ENCODE measurements at regions not wholly inside any gene's neighbourhood (a gene's known extent, or its start where the extent isn't known, plus 50 kb on each side); places are given as distances from the start of the nearest gene placed in this dataset.
A peak's percentile ranks its signal among the peaks of the same experiment; 100 is the strongest.

DNA sequence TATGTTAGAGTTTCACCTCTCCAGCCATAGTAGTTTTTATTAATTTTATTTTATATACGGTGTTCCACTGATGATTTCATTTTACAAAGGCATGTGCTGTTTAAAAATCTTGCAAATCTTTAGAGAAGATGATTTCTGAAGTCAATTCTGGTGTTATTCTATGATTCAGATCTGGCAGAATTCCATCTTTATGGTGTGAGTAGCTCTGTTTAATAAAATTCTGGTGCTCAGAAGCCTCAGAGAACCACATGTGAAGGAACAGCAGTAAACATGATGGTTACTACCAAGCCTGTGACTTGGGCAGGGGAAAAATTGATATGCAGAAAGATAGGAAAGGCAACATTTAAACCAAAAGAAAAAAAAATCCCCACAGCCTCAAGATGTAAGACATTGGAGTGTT lies 299.7 kb downstream of the NPR3 start:
- no peaks in the 10 kb centered on the region for H3K27me3 ChIP-seq (ENCODE audit: insufficient read depth, low read length, poor library complexity, severe bottlenecking)
- H3K4me1 ChIP-seq (ENCODE audit: insufficient read depth, low read length) = no peaks in the 10 kb centered on the region
- H3K4me3 ChIP-seq (ENCODE audit: low read length) = no peak overlapping the region
- POLR2A ChIA-PET = no interaction called here
- H3K9me3 ChIP-seq (ENCODE audit: low read length) = no peaks in the 10 kb centered on the region
- CTCF ChIA-PET = no interaction called here
- DNase-seq = no peak
- Mint-ChIP-seq H3K36me3 (no peaks in the 10 kb centered on the region), H3K4me1 (no peaks in the 10 kb centered on the region), H3K27me3 (no peaks in the 10 kb centered on the region), H3K4me3 (no peak overlapping the region), H3K9me3 (peaks cover 8 to 25% (median 9%) of the 10 kb centered on the region in 5 donors), H3K27ac (no peak overlapping the region)
- H3K36me3 ChIP-seq (ENCODE audit: insufficient read depth, low read length) = no peaks in the 10 kb centered on the region
- H3K27ac ChIP-seq (ENCODE audit: low read depth, low read length) = no peak overlapping the region

DNA sequence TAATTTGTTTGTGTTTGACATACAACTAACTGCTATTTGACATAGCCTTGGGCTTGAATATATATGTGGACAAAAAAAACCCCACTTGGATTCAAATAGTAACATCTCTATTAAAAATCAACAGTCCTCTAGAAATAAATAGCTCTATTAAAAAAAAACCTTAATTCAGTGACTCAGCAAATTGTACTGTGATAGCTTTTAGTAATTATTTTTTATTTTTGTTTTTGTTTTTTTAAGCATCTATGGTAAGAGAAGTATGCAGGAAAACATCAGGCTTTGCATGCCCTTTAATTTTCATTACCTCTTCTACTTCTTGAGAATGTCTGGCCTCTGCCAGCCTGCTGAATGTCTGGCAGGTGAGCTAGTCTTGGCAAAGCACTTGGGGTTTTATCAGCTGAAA lies 300.7 kb downstream of the NPR3 start:
- no peak for DNase-seq
- Histone ChIP-seq H3K9me3 (ENCODE audit: low read length) (no peaks in the 10 kb centered on the region), H3K4me3 (ENCODE audit: low read length) (no peak overlapping the region), H3K4me1 (ENCODE audit: insufficient read depth, low read length) (no peaks in the 10 kb centered on the region), H3K36me3 (ENCODE audit: insufficient read depth, low read length) (no peaks in the 10 kb centered on the region), H3K27me3 (ENCODE audit: insufficient read depth, low read length, poor library complexity, severe bottlenecking) (no peaks in the 10 kb centered on the region), H3K27ac (ENCODE audit: low read depth, low read length) (no peak overlapping the region)
- no peaks in the 10 kb centered on the region for H3K36me3 Mint-ChIP-seq
- POLR2A ChIA-PET = no interaction called here
- CTCF ChIA-PET = no interaction called here
- H3K27ac Mint-ChIP-seq = no peak overlapping the region
- no peak overlapping the region for H3K4me3 Mint-ChIP-seq
- no peaks in the 10 kb centered on the region for H3K4me1 Mint-ChIP-seq
- H3K27me3 Mint-ChIP-seq = no peaks in the 10 kb centered on the region
- H3K9me3 Mint-ChIP-seq = peaks cover 9 to 28% (median 11%) of the 10 kb centered on the region in 5 donors

DNA sequence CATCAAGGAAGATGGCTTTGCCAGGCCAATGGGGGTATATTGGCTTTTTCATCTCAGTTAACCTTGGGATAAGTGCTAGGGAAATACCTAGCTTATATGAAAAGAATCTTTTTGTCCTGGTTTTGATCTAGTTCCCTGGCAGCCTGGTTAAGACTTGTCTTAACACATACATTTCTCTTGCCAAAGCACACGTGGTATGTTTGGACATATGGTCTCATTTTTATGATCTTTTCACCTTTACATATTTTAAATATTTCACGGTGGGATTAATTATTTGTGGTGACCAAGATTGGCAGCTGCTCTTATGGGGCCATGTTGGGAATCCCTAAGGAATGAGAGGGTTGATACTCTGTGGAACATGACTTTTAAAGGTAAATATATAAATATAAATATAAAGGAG lies 312.5 kb downstream of the NPR3 start:
- H3K9me3 Mint-ChIP-seq = peaks cover 0 to 8% (median 0%) of the 10 kb centered on the region in 5 donors
- H3K36me3 ChIP-seq (ENCODE audit: insufficient read depth, low read length) = no peaks in the 10 kb centered on the region
- H3K36me3 Mint-ChIP-seq = no peaks in the 10 kb centered on the region
- no peak for DNase-seq
- H3K4me1 ChIP-seq (ENCODE audit: insufficient read depth, low read length) = no peaks in the 10 kb centered on the region
- H3K4me3 Mint-ChIP-seq = no peak overlapping the region
- no peaks in the 10 kb centered on the region for H3K9me3 ChIP-seq (ENCODE audit: low read length)
- H3K27ac Mint-ChIP-seq = no peak overlapping the region
- no peak overlapping the region for H3K27ac ChIP-seq (ENCODE audit: low read depth, low read length)
- no peaks in the 10 kb centered on the region for H3K27me3 ChIP-seq (ENCODE audit: insufficient read depth, low read length, poor library complexity, severe bottlenecking)
- ChIA-PET CTCF (no interaction called here), POLR2A (no interaction called here)
- H3K4me3 ChIP-seq (ENCODE audit: low read length) = no peak overlapping the region
- no peaks in the 10 kb centered on the region for H3K27me3 Mint-ChIP-seq
- no peaks in the 10 kb centered on the region for H3K4me1 Mint-ChIP-seq

DNA sequence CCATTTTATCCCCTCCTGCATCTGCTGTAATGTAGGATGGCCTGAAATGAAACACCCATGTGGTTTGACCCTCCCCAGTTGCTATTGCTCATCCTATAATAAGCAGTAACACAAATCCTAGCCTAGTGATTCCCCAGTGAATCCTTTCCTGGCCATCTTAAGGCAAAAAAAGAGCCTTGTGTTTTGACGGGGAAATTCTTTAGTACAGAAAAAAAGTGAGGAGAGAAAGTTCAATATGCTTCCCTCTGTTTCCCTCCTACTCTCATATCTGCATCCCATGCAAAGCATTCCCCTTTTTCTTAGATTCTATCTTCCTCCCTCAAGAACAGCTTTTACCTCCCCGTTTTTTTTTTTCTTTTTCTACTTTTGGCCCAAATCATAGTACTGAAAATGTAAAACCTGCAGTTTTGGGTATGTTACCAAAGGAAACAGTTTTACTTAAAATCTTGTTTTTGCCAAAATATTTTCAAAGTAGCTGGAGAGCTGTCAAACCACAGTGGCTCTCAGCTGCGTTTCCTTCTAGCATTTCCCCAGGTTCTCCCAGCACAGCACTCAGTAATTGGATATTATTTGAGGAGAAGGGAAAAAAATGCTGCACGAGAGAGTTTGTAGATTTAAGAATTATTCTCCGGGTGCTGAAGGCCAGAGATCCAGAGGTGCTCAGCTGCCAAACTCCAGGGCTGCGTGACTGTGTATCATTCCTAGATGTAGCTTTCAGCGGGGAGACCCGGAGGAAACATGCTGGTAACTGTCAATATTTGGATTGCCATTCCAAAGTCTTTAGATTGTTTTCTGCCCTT lies 321.4 kb downstream of the NPR3 start:
- Histone ChIP-seq H3K27me3 (ENCODE audit: insufficient read depth, low read length, poor library complexity, severe bottlenecking) (no peaks in the 10 kb centered on the region), H3K9me3 (ENCODE audit: low read length) (no peaks in the 10 kb centered on the region), H3K27ac (ENCODE audit: low read depth, low read length) (no peak overlapping the region), H3K4me3 (ENCODE audit: low read length) (no peak overlapping the region), H3K36me3 (ENCODE audit: insufficient read depth, low read length) (no peaks in the 10 kb centered on the region), H3K4me1 (ENCODE audit: insufficient read depth, low read length) (no peaks in the 10 kb centered on the region)
- Mint-ChIP-seq H3K9me3 (peaks cover 0 to 7% (median 2%) of the 10 kb centered on the region in 5 donors), H3K27me3 (no peaks in the 10 kb centered on the region), H3K27ac (no peak overlapping the region), H3K4me3 (no peak overlapping the region), H3K36me3 (no peaks in the 10 kb centered on the region), H3K4me1 (no peaks in the 10 kb centered on the region)
- ChIA-PET POLR2A (no interaction called here), CTCF (no interaction called here)
- no peak for DNase-seq

DNA sequence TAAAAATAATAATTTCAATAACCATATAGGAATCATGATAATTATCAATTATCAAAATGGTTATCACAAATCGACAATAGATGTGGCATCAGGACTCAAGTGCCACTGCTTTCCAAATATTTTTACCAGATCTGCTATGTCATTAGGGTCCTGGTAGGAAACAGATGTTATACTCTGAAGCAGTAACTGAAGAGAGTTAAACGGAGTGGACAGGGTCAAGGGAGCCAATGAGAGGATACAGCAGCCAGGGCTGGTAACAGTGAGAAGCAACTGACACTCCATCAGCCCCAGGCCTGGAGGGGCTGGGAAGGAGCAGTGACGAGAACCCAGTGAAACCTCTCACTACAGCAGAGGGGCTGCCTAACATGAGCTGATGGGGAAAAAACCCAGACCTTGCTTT lies 322.4 kb downstream of the NPR3 start:
- Mint-ChIP-seq H3K9me3 (peaks cover 0 to 10% (median 2%) of the 10 kb centered on the region in 5 donors), H3K4me1 (no peaks in the 10 kb centered on the region), H3K36me3 (no peaks in the 10 kb centered on the region), H3K27me3 (no peaks in the 10 kb centered on the region), H3K27ac (no peak overlapping the region), H3K4me3 (no peak overlapping the region)
- Histone ChIP-seq H3K36me3 (ENCODE audit: insufficient read depth, low read length) (no peaks in the 10 kb centered on the region), H3K4me1 (ENCODE audit: insufficient read depth, low read length) (no peaks in the 10 kb centered on the region), H3K27ac (ENCODE audit: low read depth, low read length) (no peak overlapping the region), H3K9me3 (ENCODE audit: low read length) (no peaks in the 10 kb centered on the region), H3K27me3 (ENCODE audit: insufficient read depth, low read length, poor library complexity, severe bottlenecking) (no peaks in the 10 kb centered on the region), H3K4me3 (ENCODE audit: low read length) (no peak overlapping the region)
- CTCF ChIA-PET = no interaction called here
- POLR2A ChIA-PET = no interaction called here
- no peak for DNase-seq

DNA sequence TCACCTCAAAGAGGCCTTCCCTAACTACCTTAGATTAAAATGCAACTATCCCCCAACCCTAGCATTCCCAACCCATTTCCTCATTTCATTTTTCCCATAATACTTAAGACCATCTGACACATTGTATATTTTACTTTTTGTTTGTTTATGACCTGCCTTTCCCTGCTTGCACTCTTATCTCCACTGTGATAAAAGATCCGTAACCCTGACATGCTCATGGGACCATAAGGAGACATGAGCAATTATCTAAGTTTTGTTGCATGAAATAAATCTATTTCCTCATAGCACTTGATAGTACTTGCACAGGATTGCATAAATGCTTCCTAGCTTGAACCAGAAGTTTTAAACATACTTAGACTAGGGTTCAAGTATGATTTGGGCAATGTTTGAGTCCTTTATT lies 323.7 kb downstream of the NPR3 start:
- H3K27ac Mint-ChIP-seq = peak overlapping the region in 1 of 8 donors; percentile 16
- CTCF ChIA-PET = no interaction called here
- Histone ChIP-seq H3K9me3 (ENCODE audit: low read length) (no peaks in the 10 kb centered on the region), H3K27me3 (ENCODE audit: insufficient read depth, low read length, poor library complexity, severe bottlenecking) (no peaks in the 10 kb centered on the region), H3K27ac (ENCODE audit: low read depth, low read length) (no peak overlapping the region), H3K4me1 (ENCODE audit: insufficient read depth, low read length) (no peaks in the 10 kb centered on the region), H3K4me3 (ENCODE audit: low read length) (no peak overlapping the region), H3K36me3 (ENCODE audit: insufficient read depth, low read length) (no peaks in the 10 kb centered on the region)
- no peaks in the 10 kb centered on the region for H3K4me1 Mint-ChIP-seq
- H3K36me3 Mint-ChIP-seq = no peaks in the 10 kb centered on the region
- no peak for DNase-seq
- H3K4me3 Mint-ChIP-seq = no peak overlapping the region
- POLR2A ChIA-PET = no interaction called here
- H3K27me3 Mint-ChIP-seq = no peaks in the 10 kb centered on the region
- H3K9me3 Mint-ChIP-seq = peaks cover 0 to 10% (median 0%) of the 10 kb centered on the region in 5 donors

DNA sequence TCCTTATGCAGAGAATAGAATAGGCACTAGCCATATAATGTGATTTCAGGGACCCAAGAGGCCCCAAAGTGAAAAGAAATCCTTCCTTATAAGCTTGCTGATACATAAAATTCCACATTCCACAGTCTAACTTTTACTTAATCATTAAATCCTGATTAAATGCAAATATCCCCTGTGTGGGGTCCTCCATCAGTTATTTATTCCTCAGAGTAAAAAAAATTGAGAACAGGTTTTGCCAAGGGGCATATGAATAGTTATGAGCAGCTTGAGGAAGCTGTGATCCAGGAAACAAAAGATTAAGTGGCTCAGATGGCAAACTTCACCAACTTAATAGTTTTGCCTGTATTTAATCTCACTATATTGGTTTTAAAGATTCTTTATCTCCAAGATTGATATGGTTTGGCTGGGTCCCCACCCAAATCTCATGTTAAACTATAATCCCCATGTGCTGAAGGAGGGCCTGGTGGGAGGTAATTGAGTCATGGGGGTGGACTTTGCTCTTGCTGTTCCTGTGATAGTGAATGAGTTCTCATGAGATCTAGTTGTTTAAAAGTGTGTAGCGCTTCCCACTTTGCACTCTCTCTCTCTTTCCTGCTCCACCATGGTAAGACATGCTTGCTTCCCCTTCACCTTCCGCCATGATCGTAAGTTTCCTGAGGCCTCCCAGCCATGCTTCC lies 324.9 kb downstream of the NPR3 start:
- Histone ChIP-seq H3K4me3 (ENCODE audit: low read length) (no peak overlapping the region), H3K27me3 (ENCODE audit: insufficient read depth, low read length, poor library complexity, severe bottlenecking) (no peaks in the 10 kb centered on the region), H3K4me1 (ENCODE audit: insufficient read depth, low read length) (no peaks in the 10 kb centered on the region), H3K36me3 (ENCODE audit: insufficient read depth, low read length) (no peaks in the 10 kb centered on the region), H3K9me3 (ENCODE audit: low read length) (no peaks in the 10 kb centered on the region), H3K27ac (ENCODE audit: low read depth, low read length) (no peak overlapping the region)
- Mint-ChIP-seq H3K27ac (no peak overlapping the region), H3K9me3 (peaks cover 0 to 10% (median 3%) of the 10 kb centered on the region in 5 donors), H3K4me3 (no peak overlapping the region), H3K27me3 (no peaks in the 10 kb centered on the region), H3K4me1 (no peaks in the 10 kb centered on the region), H3K36me3 (no peaks in the 10 kb centered on the region)
- CTCF ChIA-PET = no interaction called here
- DNase-seq = no peak
- POLR2A ChIA-PET = no interaction called here

DNA sequence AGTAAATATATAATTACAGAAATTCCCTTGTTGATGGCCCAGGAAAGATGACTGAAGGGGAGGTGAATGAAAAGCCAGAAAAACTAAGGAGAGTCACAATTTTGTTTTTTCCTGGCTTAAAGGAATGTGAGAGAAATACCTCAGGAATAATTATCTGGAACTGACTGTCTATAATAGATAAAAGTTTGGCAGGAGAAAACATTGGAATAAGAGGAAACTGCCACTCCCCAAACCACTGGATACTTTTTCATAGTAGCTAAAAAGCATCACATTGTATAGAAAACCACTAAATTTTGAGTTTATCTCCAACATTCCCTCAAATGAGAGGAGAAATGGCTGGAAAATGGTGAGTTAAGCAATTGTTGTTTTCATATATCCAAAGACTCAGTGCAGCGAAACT lies 326.0 kb downstream of the NPR3 start:
- Histone ChIP-seq H3K4me3 (ENCODE audit: low read length) (no peak overlapping the region), H3K27me3 (ENCODE audit: insufficient read depth, low read length, poor library complexity, severe bottlenecking) (no peaks in the 10 kb centered on the region), H3K36me3 (ENCODE audit: insufficient read depth, low read length) (no peaks in the 10 kb centered on the region), H3K27ac (ENCODE audit: low read depth, low read length) (no peak overlapping the region), H3K9me3 (ENCODE audit: low read length) (no peaks in the 10 kb centered on the region), H3K4me1 (ENCODE audit: insufficient read depth, low read length) (no peaks in the 10 kb centered on the region)
- ChIA-PET POLR2A (no interaction called here), CTCF (no interaction called here)
- DNase-seq = no peak
- Mint-ChIP-seq H3K27ac (no peak overlapping the region), H3K9me3 (peaks cover 0 to 10% (median 3%) of the 10 kb centered on the region in 5 donors), H3K27me3 (no peaks in the 10 kb centered on the region), H3K4me1 (no peaks in the 10 kb centered on the region), H3K36me3 (no peaks in the 10 kb centered on the region), H3K4me3 (no peak overlapping the region)
